Thoracic aorta (tissue), 2 donors: ENCODE measurements at regions not wholly inside any gene's neighbourhood (a gene's known extent, or its start where the extent isn't known, plus 50 kb on each side); places are given as distances from the start of the nearest gene placed in this dataset.

Experiments used
- ATAC-seq: fragments of 150-250 bp; one replicate; pipeline ENCODE4 v1.8.0; 2017; ENCODE audit warnings: low read depth; ENCODE audit not compliant: insufficient number of reproducible peaks, low FRiP score
- DNase-seq: peaks from one replicate; pipeline ENCODE4 v3.0.0-alpha.2; 2020; ENCODE audit warnings: low spot score
- H3K27ac ChIP-seq, 2 donors: fragments of 200-600 bp; sonication (generic); 1 replicate in 1 of 2; 2 replicates in 1 of 2; pipeline ENCODE4 v1.5.1; 2016; ENCODE audit warnings: mild to moderate bottlenecking in 2 of 2, moderate library complexity in 2 of 2
- H3K27me3 ChIP-seq: fragments of 200-600 bp; sonication (generic); replicated peaks from 2 replicates; pipeline ENCODE4 v1.6.0; 2016; ENCODE audit warnings: mild to moderate bottlenecking; ENCODE audit not compliant: insufficient read depth
- H3K36me3 ChIP-seq: fragments of 200-600 bp; sonication (generic); one replicate; pipeline ENCODE4 v1.5.1; 2016
- H3K4me1 ChIP-seq, 2 donors: fragments of 200-600 bp; sonication (generic); 1 replicate in 1 of 2; 2 replicates in 1 of 2; pipeline versions ENCODE4 v1.5.1 to v1.6.0; 2016; ENCODE audit warnings: low read depth in 2 of 2, mild to moderate bottlenecking in 1 of 2; ENCODE audit not compliant: control insufficient read depth in 1 of 2
- H3K4me3 ChIP-seq: fragments of 200-600 bp; sonication (generic); 2 replicates; pipeline ENCODE4 v1.5.1; 2016; ENCODE audit warnings: mild to moderate bottlenecking
- H3K9me3 ChIP-seq: fragments of 200-600 bp; sonication (generic); 2 replicates; pipeline ENCODE4 v1.5.1; 2016
- CTCF ChIP-seq: fragments of 200-600 bp; sonication (generic); IDR thresholded peaks from one replicate; pipeline ENCODE4 v1.5.1; 2019; ENCODE audit warnings: antibody characterized with exemption

DNA sequence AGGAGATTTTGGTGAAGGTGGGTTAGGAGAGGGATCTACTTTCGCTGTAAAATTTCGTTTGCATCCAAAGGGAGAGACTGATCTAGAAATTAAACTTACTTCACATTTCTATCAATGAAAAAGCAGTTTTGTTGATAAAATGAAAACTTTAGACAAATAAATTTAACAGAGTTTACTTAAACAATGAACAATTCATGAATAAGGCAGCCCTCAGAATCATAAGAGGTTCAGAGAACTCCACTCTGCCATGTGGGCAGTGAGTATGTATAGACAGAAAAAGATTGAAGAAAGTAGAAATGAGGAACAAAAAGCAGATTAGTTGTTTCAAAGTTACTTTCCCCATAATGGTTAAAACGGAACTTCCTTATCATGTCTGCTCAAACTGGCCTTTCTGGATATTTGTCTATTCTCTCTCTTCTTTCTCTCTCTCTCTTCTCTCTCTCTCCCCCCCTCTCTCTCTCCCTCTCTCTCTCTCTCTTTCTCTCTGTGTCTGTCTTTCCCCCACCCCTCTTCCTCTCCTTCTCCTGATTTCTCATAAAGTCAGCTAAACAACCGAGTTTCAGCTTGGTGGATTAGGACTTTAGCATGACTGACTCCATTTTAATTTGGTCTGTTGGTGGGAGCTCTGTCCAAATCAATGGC, 248.9 kb downstream of the TJP1 start:
- no peak for DNase-seq
- H3K27ac ChIP-seq = no peak overlapping the region
- no peak for TF ChIP-seq CTCF
- ATAC-seq = no peak
- peaks cover 0 to 5% of the 10 kb centered on the region in 2 donors for H3K4me1 ChIP-seq
- H3K27me3 ChIP-seq = no peaks in the 10 kb centered on the region
- H3K9me3 ChIP-seq = no peaks in the 10 kb centered on the region
- H3K36me3 ChIP-seq = no peaks in the 10 kb centered on the region
- H3K4me3 ChIP-seq = no peak overlapping the region

GRCh38 chr15:29571792-29572431, 250.4 kb downstream of the TJP1 start:
- no peaks in the 10 kb centered on the region for H3K27me3 ChIP-seq
- TF ChIP-seq CTCF = no peak
- no peaks in the 10 kb centered on the region for H3K36me3 ChIP-seq
- no peaks in the 10 kb centered on the region for H3K9me3 ChIP-seq
- H3K27ac ChIP-seq = no peak overlapping the region
- peaks cover 0 to 5% of the 10 kb centered on the region in 2 donors for H3K4me1 ChIP-seq
- DNase-seq = no peak
- ATAC-seq = no peak
- H3K4me3 ChIP-seq = peak overlapping the region; percentile 71

- no peaks in the 10 kb centered on the region for H3K36me3 ChIP-seq
- peak overlapping the region; percentile 71 for H3K4me3 ChIP-seq
- H3K27ac ChIP-seq = no peak overlapping the region
- no peaks in the 10 kb centered on the region for H3K27me3 ChIP-seq
- H3K4me1 ChIP-seq = peaks cover 0 to 5% of the 10 kb centered on the region in 2 donors
- no peak for TF ChIP-seq CTCF
- no peak for ATAC-seq
- H3K9me3 ChIP-seq = no peaks in the 10 kb centered on the region
- no peak for DNase-seq
Measured at GRCh38 chr15:29570948-29571791, 251.1 kb downstream of the TJP1 start.

GRCh38 chr15:29570121-29570947, 251.9 kb downstream of the TJP1 start:
- DNase-seq (no peak), ATAC-seq (no peak)
- H3K27me3 ChIP-seq = no peaks in the 10 kb centered on the region
- no peaks in the 10 kb centered on the region for H3K36me3 ChIP-seq
- TF ChIP-seq CTCF = no peak
- H3K4me3 ChIP-seq = peak overlapping the region; percentile 73
- no peaks in the 10 kb centered on the region for H3K9me3 ChIP-seq
- H3K4me1 ChIP-seq = peaks cover 0 to 5% of the 10 kb centered on the region in 2 donors
- no peak overlapping the region for H3K27ac ChIP-seq
